GM21576 (cell line): ENCODE measurements at regions not wholly inside any gene's neighbourhood (a gene's known extent, or its start where the extent isn't known, plus 50 kb on each side); places are given as distances from the start of the nearest gene placed in this dataset.

Experiments used
- ATAC-seq: cut with Tn5 transposase; IDR thresholded peaks from one replicate; pipeline ENCODE4 v1.9.1; 2021; ENCODE audit warnings: mild to moderate bottlenecking, moderate library complexity; ENCODE audit not compliant: unreplicated experiment

GRCh38 chr1:4306559-4307467 lies 347.6 kb upstream of the AJAP1 start:
- ATAC-seq: no peak

DNA sequence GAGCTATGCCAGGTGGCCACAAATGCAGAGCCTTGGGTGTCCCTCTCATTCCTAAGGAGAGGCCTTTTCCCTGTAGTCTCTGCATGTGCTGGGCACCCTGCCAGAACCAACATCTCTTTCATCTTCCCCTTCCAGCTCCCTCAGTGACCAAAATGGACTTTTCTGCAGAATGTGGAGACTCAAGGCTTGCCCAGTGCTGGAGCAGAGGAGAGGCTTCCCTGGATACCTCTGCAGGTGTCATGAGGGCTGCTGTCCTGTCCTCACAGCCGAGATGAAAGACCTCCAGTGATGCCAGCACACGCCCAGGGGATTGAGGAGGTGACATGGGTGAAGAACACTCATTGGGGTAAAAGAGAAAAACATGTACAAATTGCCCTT lies 347.0 kb upstream of the AJAP1 start:
- no peak for ATAC-seq

- ATAC-seq: no peak
Observed at GRCh38 chr1:4307911-4308545, 346.4 kb upstream of the AJAP1 start.

DNA sequence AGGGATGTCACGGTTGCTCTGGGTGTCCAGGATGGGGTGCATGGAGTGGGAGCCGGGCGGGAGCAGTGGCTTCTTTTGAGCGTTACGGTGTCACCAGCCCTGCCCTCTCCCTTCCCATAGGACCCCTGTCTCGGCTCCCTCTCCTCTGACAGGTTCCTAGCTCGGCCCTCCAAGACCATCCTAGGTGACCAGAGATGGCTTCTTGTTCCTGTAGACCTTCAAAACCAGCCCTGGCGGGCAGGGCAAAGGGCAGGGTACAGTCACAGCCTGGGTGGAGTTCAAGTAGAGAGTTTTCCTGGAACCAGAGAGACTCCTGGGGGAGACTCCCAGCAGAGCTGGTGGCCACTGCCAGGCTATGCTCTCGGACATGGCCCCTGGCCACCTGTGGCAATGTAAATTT lies 345.6 kb upstream of the AJAP1 start:
- ATAC-seq: no peak

GRCh38 chr1:4309676-4310320 lies 344.6 kb upstream of the AJAP1 start:
- ATAC-seq: no peak

DNA sequence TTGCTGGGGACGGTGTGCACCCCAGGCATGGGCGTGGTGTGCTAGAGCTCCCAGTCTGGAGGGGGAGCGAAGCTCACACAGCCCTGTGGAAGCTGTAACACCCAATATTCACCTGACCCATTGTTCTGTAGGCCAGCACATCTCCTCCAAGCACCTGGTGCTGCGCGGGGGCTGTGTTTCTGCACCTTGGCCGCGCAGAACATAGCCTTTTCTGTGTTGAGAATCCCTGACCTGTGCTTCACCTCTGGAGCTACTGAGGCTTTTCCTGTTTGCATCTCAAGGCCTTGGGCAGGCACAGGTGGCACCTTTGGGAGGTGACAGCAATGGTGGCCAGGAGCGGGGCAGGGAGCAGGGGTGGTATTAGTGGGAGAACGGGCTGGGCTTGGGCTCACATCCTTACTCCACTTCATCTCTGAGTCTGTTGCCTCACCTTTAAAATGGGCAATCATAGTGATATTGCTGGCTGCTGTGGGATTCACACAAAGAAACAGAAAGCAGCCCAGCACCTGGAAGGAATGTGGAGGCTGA lies 343.9 kb upstream of the AJAP1 start:
- no peak for ATAC-seq

- no peak for ATAC-seq
Observed at GRCh38 chr1:4312024-4312423, 342.4 kb upstream of the AJAP1 start.

DNA sequence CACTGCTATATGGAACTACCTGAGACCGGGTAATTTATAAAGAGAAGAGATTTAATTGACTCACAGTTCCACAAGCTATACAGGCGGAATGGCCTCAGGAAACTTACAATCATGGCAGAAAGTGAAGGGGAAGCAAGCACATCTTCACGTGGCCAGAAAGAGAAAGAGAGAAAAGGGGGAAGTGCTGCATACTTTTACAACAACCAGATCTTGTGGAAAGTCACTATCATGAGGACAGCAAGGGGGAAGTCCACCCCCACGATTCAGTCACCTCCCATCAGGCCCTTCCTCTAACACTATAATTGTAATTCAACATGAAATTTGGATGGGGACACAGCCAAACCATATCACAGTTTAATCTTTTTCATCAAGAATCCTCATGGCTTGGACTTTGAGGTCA lies 339.2 kb upstream of the AJAP1 start:
- ATAC-seq: no peak

- no peak for ATAC-seq
Observed at GRCh38 chr1:4317207-4317606, 337.2 kb upstream of the AJAP1 start.

DNA sequence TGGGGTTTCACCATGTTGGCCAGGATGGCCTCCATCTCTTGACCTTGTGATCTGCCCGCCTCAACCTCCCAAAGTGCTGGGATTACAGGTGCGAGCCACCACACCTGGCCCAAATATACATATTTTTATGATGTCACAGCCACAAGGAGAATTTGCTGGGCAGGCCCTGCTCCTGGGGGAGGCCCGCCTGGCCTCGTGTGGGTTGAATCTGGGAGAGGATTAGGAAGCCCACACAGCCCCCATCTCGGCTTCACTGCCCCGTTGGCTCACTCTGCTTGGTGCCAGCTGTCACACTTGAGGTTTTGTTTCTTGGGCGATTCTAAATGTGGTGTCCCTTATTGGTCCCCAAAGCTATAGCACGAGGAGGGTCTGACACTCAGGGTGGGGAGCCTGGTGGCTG lies 335.7 kb upstream of the AJAP1 start:
- ATAC-seq: no peak

- ATAC-seq: no peak
Observed at GRCh38 chr1:4319496-4319895, 334.9 kb upstream of the AJAP1 start.

DNA sequence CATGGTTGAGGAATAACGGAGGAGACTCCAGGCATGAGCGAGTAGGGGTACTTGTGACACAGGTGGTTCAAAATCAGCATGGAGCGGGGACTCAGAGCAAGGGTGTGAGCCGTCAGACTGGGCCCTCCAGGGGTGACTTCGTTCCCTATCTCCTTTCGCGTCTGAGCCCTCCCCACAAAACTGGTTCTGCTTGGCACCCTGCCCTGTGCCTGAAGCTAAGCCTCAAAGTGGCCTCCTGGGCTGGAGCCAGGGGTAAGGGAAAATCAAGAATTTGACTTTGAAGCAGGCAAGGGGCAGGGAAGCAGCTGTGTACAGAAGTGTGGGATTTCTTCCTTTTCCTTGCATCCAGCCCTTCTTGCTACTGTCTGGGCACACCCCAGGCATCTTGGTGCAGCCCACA lies 331.5 kb upstream of the AJAP1 start:
- ATAC-seq: no peak

DNA sequence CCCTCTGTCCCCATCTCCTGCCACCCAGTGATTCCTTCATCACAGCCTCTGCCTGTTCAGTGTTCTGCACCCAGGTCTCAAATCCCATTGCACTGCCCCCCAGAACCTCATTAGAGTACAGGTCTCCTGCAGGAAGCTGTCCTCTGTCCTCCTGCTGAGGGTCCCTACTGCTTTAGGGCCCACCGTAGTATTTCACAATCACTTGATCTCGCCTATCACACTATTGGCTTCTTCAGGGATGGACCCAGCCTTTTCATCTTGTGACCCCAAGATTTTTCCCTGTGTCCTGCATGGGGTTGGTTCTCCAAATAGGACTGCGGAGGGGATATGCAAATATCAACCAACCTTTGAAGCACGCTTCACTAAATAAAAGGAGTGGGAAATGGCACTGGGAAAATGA lies 331.1 kb upstream of the AJAP1 start:
- no peak for ATAC-seq

GRCh38 chr1:4324525-4324924 lies 329.9 kb upstream of the AJAP1 start:
- ATAC-seq: no peak

GRCh38 chr1:4327142-4327541 lies 327.3 kb upstream of the AJAP1 start:
- no peak for ATAC-seq

DNA sequence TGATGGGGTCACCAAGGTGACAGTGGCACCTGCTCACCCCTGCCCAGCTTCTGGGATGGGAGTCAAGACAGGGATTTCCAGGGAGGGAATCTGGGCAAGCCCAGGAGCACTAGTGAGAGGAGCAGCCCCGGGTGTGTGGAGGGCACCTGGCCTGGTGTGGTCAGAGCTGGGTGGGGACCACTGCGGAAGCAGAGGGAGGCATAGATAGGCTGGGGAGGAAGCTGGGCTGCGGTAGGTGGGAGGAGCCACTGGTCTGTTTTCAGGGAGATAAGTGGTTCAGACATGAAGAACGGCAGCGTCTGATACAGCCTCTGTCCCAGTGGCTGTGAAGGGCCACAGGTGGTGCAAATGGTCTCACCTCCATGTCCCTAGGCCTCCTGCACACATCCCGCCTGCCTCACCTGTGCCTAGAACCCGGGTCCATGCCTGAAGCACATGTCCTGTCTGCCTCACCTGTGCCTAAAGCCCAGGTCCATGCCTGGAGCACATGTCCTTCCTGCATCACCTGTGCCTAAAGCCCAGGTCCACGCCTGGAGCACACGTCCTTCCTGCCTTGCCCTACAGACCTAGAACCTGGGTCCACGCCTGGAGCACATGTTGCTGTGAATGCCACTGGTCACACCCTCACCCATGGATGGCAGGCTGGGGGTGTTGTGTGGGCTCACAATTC lies 325.9 kb upstream of the AJAP1 start:
- no peak for ATAC-seq

DNA sequence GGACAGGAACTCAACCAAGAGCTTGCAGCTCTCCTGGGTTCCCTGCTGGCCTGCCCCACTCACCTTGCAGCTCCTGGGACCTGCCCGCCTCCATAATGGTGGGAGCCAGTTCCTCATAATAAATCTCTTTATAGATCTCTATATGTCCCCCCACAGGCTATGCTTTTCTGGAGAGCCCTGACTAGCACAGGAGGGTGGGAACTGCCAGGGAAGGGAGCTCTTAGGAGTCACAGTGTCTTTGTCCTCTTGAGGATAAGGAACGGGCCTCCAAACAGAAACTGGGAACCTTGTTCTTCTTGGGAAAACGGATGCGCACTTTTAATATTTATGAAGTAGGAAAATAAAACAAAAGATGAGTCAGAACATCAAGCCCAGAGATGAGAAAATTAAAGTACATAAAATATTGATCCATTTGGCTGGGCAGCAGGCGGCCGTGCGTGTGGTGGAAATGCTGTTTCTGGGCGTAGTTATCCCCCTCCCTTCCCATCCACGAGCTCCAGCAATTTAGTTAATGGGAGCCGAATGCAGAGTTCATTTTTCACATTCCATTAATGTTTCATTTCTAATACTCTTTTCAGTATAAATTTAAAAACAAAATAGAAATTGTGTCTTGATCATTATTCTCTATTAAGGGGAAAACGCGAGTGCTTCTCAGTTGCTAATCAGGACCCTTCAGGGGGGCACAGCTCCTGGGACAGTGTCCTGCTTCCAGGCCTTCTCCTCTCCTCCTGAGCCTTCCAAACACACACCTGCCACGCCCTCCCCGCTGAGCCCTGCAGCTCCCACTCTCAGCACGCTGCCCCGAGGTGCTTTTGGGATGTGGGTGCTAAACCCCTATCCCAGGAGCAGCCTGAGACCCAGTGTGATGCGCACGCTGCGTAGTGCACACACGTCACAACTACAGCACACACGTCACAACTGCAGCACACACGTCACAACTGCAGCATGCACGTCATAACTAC lies 323.3 kb upstream of the AJAP1 start:
- ATAC-seq: no peak

DNA sequence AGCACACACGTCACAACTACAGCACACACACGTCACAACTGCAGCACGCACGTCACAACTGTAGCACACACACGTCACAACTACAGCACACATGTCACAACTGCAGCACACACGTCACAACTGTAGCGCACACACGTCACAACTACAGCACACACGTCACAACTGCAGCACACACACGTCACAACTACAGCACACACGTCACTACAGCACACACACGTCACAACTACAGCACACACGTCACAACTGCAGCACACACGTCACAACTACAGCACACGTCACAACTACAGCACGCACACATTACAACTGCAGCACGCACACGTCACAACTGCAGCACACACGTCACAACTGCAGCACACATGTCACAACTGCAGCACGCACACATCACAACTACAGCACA lies 322.6 kb upstream of the AJAP1 start:
- no peak for ATAC-seq

- no peak for ATAC-seq
Observed at GRCh38 chr1:4336507-4336906, 317.9 kb upstream of the AJAP1 start.

- ATAC-seq: no peak
Observed at GRCh38 chr1:4341421-4341820, 313.0 kb upstream of the AJAP1 start.
